Memory B cell (primary cell): ENCODE measurements at regions not wholly inside any gene's neighbourhood (a gene's known extent, or its start where the extent isn't known, plus 50 kb on each side); places are given as distances from the start of the nearest gene placed in this dataset.

Experiments
- ATAC-seq: fragments of 150-1000 bp; cut with Tn5 transposase; 2 replicates; pipeline ENCODE4 v1.10.0; 2021; ENCODE audit warnings: low read depth, mild to moderate bottlenecking, moderate library complexity
- DNase-seq, 2 donors: peaks; one replicate each; pipeline ENCODE4 v3.0.0; 2022; ENCODE audit warnings: low spot score in 2 of 2
- H3K27ac Mint-ChIP-seq: one replicate; pipeline ENCODE4 v1.8.0; 2022; ENCODE audit warnings: mild to moderate bottlenecking, moderate library complexity, mixed read lengths
- H3K27me3 Mint-ChIP-seq: one replicate; pipeline ENCODE4 v1.8.0; 2022; ENCODE audit warnings: mixed read lengths
- H3K36me3 Mint-ChIP-seq: one replicate; pipeline ENCODE4 v1.8.0; 2022; ENCODE audit warnings: mild to moderate bottlenecking, mixed read lengths
- H3K4me1 Mint-ChIP-seq: one replicate; pipeline ENCODE4 v1.8.0; 2022; ENCODE audit warnings: mixed read lengths
- H3K4me3 Mint-ChIP-seq: one replicate; pipeline ENCODE4 v1.8.0; 2022; ENCODE audit warnings: mild to moderate bottlenecking, moderate library complexity, mixed read lengths
- H3K9me3 Mint-ChIP-seq: one replicate; pipeline ENCODE4 v1.8.0; 2022; ENCODE audit warnings: mixed read lengths

GRCh38 chr13:97695684-97696083, 257.8 kb upstream of the IPO5 start:
- Mint-ChIP-seq H3K4me1 (no peaks in the 10 kb centered on the region), H3K36me3 (no peaks in the 10 kb centered on the region), H3K9me3 (no peaks in the 10 kb centered on the region), H3K27me3 (peaks cover 3% of the 10 kb centered on the region), H3K27ac (no peak overlapping the region), H3K4me3 (no peak overlapping the region)
- no peak for DNase-seq
- no peak for ATAC-seq

GRCh38 chr13:97696921-97697320, 256.6 kb upstream of the IPO5 start:
- ATAC-seq (no peak), DNase-seq (no peak)
- Mint-ChIP-seq H3K27ac (no peak overlapping the region), H3K9me3 (no peaks in the 10 kb centered on the region), H3K4me1 (no peaks in the 10 kb centered on the region), H3K4me3 (no peak overlapping the region), H3K27me3 (peaks cover 3% of the 10 kb centered on the region), H3K36me3 (no peaks in the 10 kb centered on the region)

GRCh38 chr13:97700306-97700848, 253.1 kb upstream of the IPO5 start:
- no peaks in the 10 kb centered on the region for H3K36me3 Mint-ChIP-seq
- ATAC-seq (no peak), DNase-seq (no peak)
- no peak overlapping the region for H3K4me3 Mint-ChIP-seq
- no peak overlapping the region for H3K27ac Mint-ChIP-seq
- H3K9me3 Mint-ChIP-seq, result no peaks in the 10 kb centered on the region
- H3K27me3 Mint-ChIP-seq, result peaks cover 3% of the 10 kb centered on the region
- no peaks in the 10 kb centered on the region for H3K4me1 Mint-ChIP-seq

- Mint-ChIP-seq H3K9me3 (peaks cover 4% of the 10 kb centered on the region), H3K4me3 (no peak overlapping the region), H3K4me1 (no peaks in the 10 kb centered on the region), H3K36me3 (no peaks in the 10 kb centered on the region), H3K27ac (no peak overlapping the region), H3K27me3 (no peaks in the 10 kb centered on the region)
- ATAC-seq (no peak), DNase-seq (no peak)
These were observed 250.9 kb upstream of the IPO5 start for GRCh38 chr13:97702614-97703013.

- Mint-ChIP-seq H3K27me3 (no peaks in the 10 kb centered on the region), H3K36me3 (no peaks in the 10 kb centered on the region), H3K27ac (no peak overlapping the region), H3K9me3 (peaks cover 4% of the 10 kb centered on the region), H3K4me3 (no peak overlapping the region), H3K4me1 (no peaks in the 10 kb centered on the region)
- no peak for ATAC-seq
- no peak for DNase-seq
These were observed 242.7 kb upstream of the IPO5 start for GRCh38 chr13:97710797-97711196.

- H3K27ac Mint-ChIP-seq, result no peak overlapping the region
- DNase-seq (no peak), ATAC-seq (no peak)
- peaks cover 3% of the 10 kb centered on the region for H3K27me3 Mint-ChIP-seq
- H3K36me3 Mint-ChIP-seq, result no peaks in the 10 kb centered on the region
- no peaks in the 10 kb centered on the region for H3K4me1 Mint-ChIP-seq
- no peak overlapping the region for H3K4me3 Mint-ChIP-seq
- H3K9me3 Mint-ChIP-seq, result no peaks in the 10 kb centered on the region
These were observed 240.7 kb upstream of the IPO5 start for GRCh38 chr13:97712770-97713169.

GRCh38 chr13:97715763-97716162, 237.7 kb upstream of the IPO5 start:
- H3K4me1 Mint-ChIP-seq, result no peaks in the 10 kb centered on the region
- peaks cover 2% of the 10 kb centered on the region for H3K9me3 Mint-ChIP-seq
- ATAC-seq, result no peak
- H3K27ac Mint-ChIP-seq, result no peak overlapping the region
- no peaks in the 10 kb centered on the region for H3K36me3 Mint-ChIP-seq
- H3K27me3 Mint-ChIP-seq, result peaks cover 3% of the 10 kb centered on the region
- no peak overlapping the region for H3K4me3 Mint-ChIP-seq
- DNase-seq, result no peak

GRCh38 chr13:97716746-97717145, 236.7 kb upstream of the IPO5 start:
- no peak overlapping the region for H3K4me3 Mint-ChIP-seq
- H3K9me3 Mint-ChIP-seq, result peaks cover 2% of the 10 kb centered on the region
- no peak overlapping the region for H3K27ac Mint-ChIP-seq
- H3K36me3 Mint-ChIP-seq, result no peaks in the 10 kb centered on the region
- no peak for ATAC-seq
- H3K4me1 Mint-ChIP-seq, result no peaks in the 10 kb centered on the region
- no peak for DNase-seq
- peaks cover 3% of the 10 kb centered on the region for H3K27me3 Mint-ChIP-seq

GRCh38 chr13:97719736-97720135, 233.7 kb upstream of the IPO5 start:
- no peaks in the 10 kb centered on the region for H3K4me1 Mint-ChIP-seq

GRCh38 chr13:97720896-97721295, 232.6 kb upstream of the IPO5 start:
- no peak overlapping the region for H3K4me3 Mint-ChIP-seq
- peaks cover 2% of the 10 kb centered on the region for H3K9me3 Mint-ChIP-seq
- peaks cover 4% of the 10 kb centered on the region for H3K27me3 Mint-ChIP-seq
- no peaks in the 10 kb centered on the region for H3K4me1 Mint-ChIP-seq
- H3K27ac Mint-ChIP-seq, result no peak overlapping the region
- DNase-seq (no peak), ATAC-seq (no peak)
- no peaks in the 10 kb centered on the region for H3K36me3 Mint-ChIP-seq

More at GRCh38 chr13:97719736-97720135, 233.7 kb upstream of the IPO5 start:
- H3K27ac Mint-ChIP-seq, result no peak overlapping the region
- H3K9me3 Mint-ChIP-seq, result peaks cover 2% of the 10 kb centered on the region
- H3K4me3 Mint-ChIP-seq, result no peak overlapping the region
- peaks cover 4% of the 10 kb centered on the region for H3K27me3 Mint-ChIP-seq
- no peak for ATAC-seq
- no peak for DNase-seq
- no peaks in the 10 kb centered on the region for H3K36me3 Mint-ChIP-seq

GRCh38 chr13:97723655-97724054, 229.8 kb upstream of the IPO5 start:
- no peak overlapping the region for H3K4me3 Mint-ChIP-seq
- H3K36me3 Mint-ChIP-seq, result no peaks in the 10 kb centered on the region
- H3K4me1 Mint-ChIP-seq, result no peaks in the 10 kb centered on the region
- H3K9me3 Mint-ChIP-seq, result peaks cover 2% of the 10 kb centered on the region
- peaks cover 1% of the 10 kb centered on the region for H3K27me3 Mint-ChIP-seq
- ATAC-seq (no peak), DNase-seq (no peak)
- no peak overlapping the region for H3K27ac Mint-ChIP-seq

- peaks cover 1% of the 10 kb centered on the region for H3K27me3 Mint-ChIP-seq
- H3K9me3 Mint-ChIP-seq, result peaks cover 2% of the 10 kb centered on the region
- no peak for DNase-seq
- H3K4me1 Mint-ChIP-seq, result no peaks in the 10 kb centered on the region
- no peak overlapping the region for H3K4me3 Mint-ChIP-seq
- no peak overlapping the region for H3K27ac Mint-ChIP-seq
- no peaks in the 10 kb centered on the region for H3K36me3 Mint-ChIP-seq
- no peak for ATAC-seq
These were observed 229.0 kb upstream of the IPO5 start for GRCh38 chr13:97724450-97724849.

- ATAC-seq, result no peak
- H3K4me3 Mint-ChIP-seq, result no peak overlapping the region
- peaks cover 1% of the 10 kb centered on the region for H3K9me3 Mint-ChIP-seq
- H3K36me3 Mint-ChIP-seq, result no peaks in the 10 kb centered on the region
- peaks cover 7% of the 10 kb centered on the region for H3K27me3 Mint-ChIP-seq
- no peaks in the 10 kb centered on the region for H3K4me1 Mint-ChIP-seq
- no peak for DNase-seq
- H3K27ac Mint-ChIP-seq, result no peak overlapping the region
These were observed 226.7 kb upstream of the IPO5 start for GRCh38 chr13:97726664-97727280.

GRCh38 chr13:97727991-97728390, 225.5 kb upstream of the IPO5 start:
- Mint-ChIP-seq H3K27me3 (peaks cover 7% of the 10 kb centered on the region), H3K4me3 (no peak overlapping the region), H3K36me3 (no peaks in the 10 kb centered on the region), H3K9me3 (peaks cover 1% of the 10 kb centered on the region), H3K27ac (no peak overlapping the region), H3K4me1 (no peaks in the 10 kb centered on the region)
- DNase-seq (no peak), ATAC-seq (no peak)

- no peak overlapping the region for H3K27ac Mint-ChIP-seq
- no peak for ATAC-seq
- DNase-seq, result no peak
- H3K9me3 Mint-ChIP-seq, result peaks cover 3% of the 10 kb centered on the region
- H3K36me3 Mint-ChIP-seq, result no peaks in the 10 kb centered on the region
- H3K4me3 Mint-ChIP-seq, result no peak overlapping the region
- H3K4me1 Mint-ChIP-seq, result no peaks in the 10 kb centered on the region
- peaks cover under 1% of the 10 kb centered on the region for H3K27me3 Mint-ChIP-seq
These were observed 217.0 kb upstream of the IPO5 start for GRCh38 chr13:97736436-97736835.
